Mucosa of rectum (tissue), 2 donors: ENCODE measurements at regions not wholly inside any gene's neighbourhood (a gene's known extent, or its start where the extent isn't known, plus 50 kb on each side); places are given as distances from the start of the nearest gene placed in this dataset.
A peak's percentile ranks its signal among the peaks of the same experiment; 100 is the strongest.

Experiments
- H3K27ac ChIP-seq, 2 donors: one replicate each; pipeline ENCODE4 v1.7.0; 2013; ENCODE audit warnings: inconsistent platforms in 2 of 2, low read depth in 2 of 2, low read length in 2 of 2
- H3K27me3 ChIP-seq, 2 donors: one replicate each; pipeline ENCODE4 v1.7.0; 2013; ENCODE audit warnings: low read length in 2 of 2; ENCODE audit not compliant: control insufficient read depth in 2 of 2, insufficient read depth in 2 of 2
- H3K36me3 ChIP-seq, 2 donors: one replicate each; pipeline ENCODE4 v1.7.0; 2013; ENCODE audit warnings: low read length in 2 of 2; ENCODE audit not compliant: control insufficient read depth in 2 of 2, insufficient read depth in 2 of 2
- H3K4me1 ChIP-seq, 2 donors: one replicate each; pipeline ENCODE4 v1.7.0; 2013; ENCODE audit warnings: low read length in 2 of 2, mild to moderate bottlenecking in 1 of 2; ENCODE audit not compliant: control insufficient read depth in 2 of 2, insufficient read depth in 2 of 2
- H3K4me3 ChIP-seq, 2 donors: one replicate each; pipeline ENCODE4 v1.7.0; 2013; ENCODE audit warnings: low read length in 2 of 2
- H3K9ac ChIP-seq, 2 donors: one replicate each; pipeline ENCODE4 v1.7.0; 2013; ENCODE audit warnings: low read length in 2 of 2, low read depth in 1 of 2, mild to moderate bottlenecking in 1 of 2
- H3K9me3 ChIP-seq, 2 donors: one replicate each; pipeline ENCODE4 v1.7.0; 2013; ENCODE audit warnings: low read length in 2 of 2; ENCODE audit not compliant: control insufficient read depth in 2 of 2
- donor health status: healthy.
- donor health status: Normal muscosa, but diverticular disease.

DNA sequence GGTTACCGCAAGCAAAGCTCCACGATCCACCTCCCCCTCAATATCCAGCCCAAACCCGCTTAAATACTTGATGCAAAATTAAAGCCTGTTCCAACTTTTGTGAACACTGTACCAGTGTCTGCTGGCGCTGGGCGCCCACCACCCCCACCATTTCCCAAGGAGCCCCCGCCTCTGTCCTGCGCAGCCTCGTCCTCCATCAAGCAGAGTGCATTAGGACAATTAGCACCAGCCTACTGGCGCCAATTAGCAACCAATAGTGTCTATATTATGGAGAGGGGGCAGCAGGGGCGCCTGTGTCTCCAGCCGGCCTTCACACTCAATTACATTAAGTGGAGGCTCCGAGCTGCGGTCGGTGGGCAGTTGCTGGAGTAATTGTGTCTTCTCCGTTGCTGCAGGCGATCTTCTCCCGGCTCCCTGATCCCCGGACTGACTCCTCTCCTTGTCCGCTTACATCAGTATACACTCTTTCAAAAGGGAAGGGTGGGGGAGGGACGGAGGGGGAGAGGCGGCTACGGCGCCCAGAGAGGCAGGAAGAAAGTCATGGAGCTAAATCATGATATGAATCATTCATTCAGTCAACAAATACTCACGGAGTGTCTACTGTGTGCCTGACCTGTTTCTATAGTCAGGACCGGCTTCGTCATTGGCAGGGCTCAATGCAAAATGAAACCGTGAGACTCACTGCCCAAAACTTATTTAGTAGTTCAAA, 707.3 kb downstream of the MED13L start:
- Histone ChIP-seq H3K36me3 (no peaks in the 10 kb centered on the region), H3K27ac (no peak overlapping the region), H3K4me1 (no peaks in the 10 kb centered on the region), H3K27me3 (no peaks in the 10 kb centered on the region), H3K9ac (no peak overlapping the region), H3K9me3 (no peaks in the 10 kb centered on the region), H3K4me3 (peak overlapping the region in 1 of 2 donors; percentile 9)

DNA sequence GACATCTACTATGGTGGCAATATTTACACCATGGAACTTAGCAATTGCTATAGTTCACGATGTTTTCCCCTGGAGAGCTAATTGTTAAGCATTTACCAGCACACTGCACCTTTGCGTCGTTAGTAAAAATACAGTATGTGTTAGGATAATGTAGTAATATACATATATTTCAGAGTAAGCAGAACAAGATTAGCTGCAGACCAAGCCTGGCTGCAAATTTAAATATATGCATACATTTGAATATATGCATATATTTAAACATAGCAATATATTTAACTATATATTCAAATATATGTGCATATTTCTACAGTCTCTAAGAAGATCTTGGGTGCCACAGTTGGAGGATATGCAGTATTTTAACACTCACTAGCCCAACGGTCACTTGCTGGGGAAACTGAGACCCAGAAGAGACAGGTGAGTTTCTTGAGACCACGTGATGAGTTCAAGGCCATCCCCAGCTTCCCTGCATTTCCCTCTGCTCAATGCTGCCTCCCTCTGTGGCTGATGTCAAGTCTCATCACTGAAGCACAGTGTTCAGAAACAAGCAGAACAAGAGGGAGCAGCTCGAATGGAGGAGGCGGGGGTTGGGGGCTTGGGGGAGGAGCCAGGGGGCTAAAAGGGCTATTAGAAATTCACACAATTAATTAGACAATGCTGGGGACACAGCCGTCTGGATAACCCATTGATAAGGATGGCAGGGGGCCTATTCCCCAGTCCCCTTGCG, 708.0 kb downstream of the MED13L start:
- H3K4me1 ChIP-seq: no peaks in the 10 kb centered on the region
- H3K4me3 ChIP-seq: no peak overlapping the region
- no peak overlapping the region for H3K27ac ChIP-seq
- no peaks in the 10 kb centered on the region for H3K9me3 ChIP-seq
- no peak overlapping the region for H3K9ac ChIP-seq
- H3K27me3 ChIP-seq: no peaks in the 10 kb centered on the region
- H3K36me3 ChIP-seq: no peaks in the 10 kb centered on the region

DNA sequence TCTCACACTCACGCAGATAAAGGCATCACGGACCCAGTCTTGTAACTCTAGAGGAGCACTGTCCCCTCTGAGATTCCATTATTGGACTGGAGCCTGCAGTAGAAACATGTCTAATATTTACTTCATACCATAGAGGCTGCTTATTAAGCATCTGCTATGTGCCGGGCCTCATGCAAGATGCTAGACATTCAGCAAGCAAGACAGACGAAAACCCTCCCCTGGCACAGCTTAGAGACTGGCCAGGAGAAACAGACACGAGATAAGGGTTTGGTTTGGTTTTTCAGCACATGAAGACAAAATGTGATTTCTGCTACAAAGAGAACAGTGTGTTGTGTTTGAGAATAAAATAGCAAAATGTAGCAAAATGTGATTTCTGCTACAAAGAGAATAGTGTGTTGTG, 719.2 kb downstream of the MED13L start:
- H3K36me3 ChIP-seq: no peaks in the 10 kb centered on the region
- no peak overlapping the region for H3K9ac ChIP-seq
- no peaks in the 10 kb centered on the region for H3K4me1 ChIP-seq
- no peak overlapping the region for H3K27ac ChIP-seq
- H3K27me3 ChIP-seq: no peaks in the 10 kb centered on the region
- no peak overlapping the region for H3K4me3 ChIP-seq
- H3K9me3 ChIP-seq: no peaks in the 10 kb centered on the region

DNA sequence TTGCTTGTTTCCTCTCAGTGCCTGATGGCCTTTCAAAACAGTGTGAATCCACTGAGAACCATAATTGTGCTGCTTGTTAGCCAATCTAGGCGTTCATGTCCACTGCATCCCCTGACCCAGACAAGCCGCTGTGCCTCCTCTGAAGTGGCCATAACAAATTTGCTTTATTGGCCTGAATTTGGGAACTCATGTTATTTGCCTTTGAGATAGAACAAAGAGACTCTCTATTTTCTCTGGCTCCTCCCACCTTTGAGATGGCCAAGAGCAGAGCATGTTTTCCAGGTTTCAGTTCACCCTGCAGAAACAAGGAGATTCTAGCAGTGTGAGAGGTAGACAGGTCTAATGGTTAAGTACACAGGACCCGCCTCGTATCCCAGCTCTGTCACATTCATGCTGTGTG, 723.9 kb downstream of the MED13L start:
- no peak overlapping the region for H3K4me3 ChIP-seq
- H3K9me3 ChIP-seq: no peaks in the 10 kb centered on the region
- H3K9ac ChIP-seq: no peak overlapping the region
- no peaks in the 10 kb centered on the region for H3K4me1 ChIP-seq
- H3K27me3 ChIP-seq: no peaks in the 10 kb centered on the region
- no peaks in the 10 kb centered on the region for H3K36me3 ChIP-seq
- no peak overlapping the region for H3K27ac ChIP-seq

DNA sequence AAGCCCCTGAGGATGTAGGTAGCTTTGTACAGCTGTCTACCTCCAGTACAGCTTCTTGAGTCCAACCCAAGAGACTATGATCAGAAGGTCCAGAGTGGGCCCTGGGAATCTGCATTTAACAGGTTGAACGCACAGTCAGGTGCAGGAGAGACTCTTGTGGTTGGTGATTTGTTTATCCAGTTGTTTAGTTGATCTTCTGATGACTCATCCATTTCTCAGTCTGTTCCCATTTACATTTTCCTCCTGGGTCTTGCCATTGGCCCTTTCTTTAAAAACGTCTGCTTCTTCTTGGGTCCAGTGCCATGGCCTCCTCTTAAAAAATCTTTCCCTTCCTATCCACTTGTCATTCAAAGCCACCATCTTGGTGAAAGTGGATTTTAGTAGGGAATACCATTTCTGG, 734.2 kb downstream of the MED13L start:
- Histone ChIP-seq H3K27me3 (no peaks in the 10 kb centered on the region), H3K36me3 (no peaks in the 10 kb centered on the region), H3K27ac (no peak overlapping the region), H3K9me3 (no peaks in the 10 kb centered on the region), H3K4me1 (no peaks in the 10 kb centered on the region), H3K9ac (no peak overlapping the region), H3K4me3 (no peak overlapping the region)

DNA sequence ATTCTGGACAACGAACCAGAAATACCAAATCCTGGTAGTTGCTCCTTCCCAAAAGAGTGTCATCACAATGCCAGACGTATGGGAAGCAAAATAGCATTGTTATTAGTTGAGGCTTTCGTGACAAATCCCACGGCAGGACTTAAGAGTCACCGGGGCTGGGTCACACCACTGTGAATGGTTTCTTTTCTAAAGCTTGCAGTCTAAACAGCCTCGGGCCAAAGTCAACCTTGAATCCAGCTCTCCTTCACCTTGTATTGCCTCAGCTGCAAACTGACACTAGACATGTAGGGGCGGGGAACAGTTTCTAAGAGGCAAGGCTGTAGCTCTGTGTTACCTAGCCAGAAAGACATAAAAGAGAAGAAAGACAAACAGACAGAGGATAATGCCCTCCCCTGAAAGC, 734.8 kb downstream of the MED13L start:
- Histone ChIP-seq H3K27me3 (no peaks in the 10 kb centered on the region), H3K36me3 (no peaks in the 10 kb centered on the region), H3K4me3 (no peak overlapping the region), H3K4me1 (no peaks in the 10 kb centered on the region), H3K9ac (no peak overlapping the region), H3K27ac (no peak overlapping the region), H3K9me3 (no peaks in the 10 kb centered on the region)

DNA sequence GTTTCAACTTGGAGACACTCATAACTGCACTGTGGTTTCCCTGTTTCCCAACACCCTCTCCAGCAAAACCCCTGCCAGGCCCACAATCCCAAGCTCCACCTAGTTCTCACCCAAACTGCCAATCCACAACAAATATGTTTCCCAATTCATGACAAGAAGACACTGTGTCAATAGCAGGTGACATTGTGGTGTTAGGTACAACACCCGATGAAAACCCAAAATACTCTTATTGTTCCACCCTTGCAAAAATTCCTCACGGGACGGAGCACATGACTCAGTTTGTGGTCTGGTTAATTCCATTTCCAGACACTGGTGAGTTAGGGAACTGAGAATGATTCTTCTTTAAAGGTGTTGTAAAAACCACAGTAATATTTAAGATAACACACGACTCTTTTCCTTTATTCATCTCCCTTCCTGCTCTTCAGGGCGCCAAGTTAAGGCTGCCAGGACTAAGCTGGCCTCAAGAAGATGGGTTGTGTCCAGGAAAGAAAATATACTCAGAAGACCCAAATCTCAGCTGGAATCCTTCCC, 735.5 kb downstream of the MED13L start:
- no peak overlapping the region for H3K4me3 ChIP-seq
- no peak overlapping the region for H3K9ac ChIP-seq
- no peaks in the 10 kb centered on the region for H3K9me3 ChIP-seq
- H3K27me3 ChIP-seq: no peaks in the 10 kb centered on the region
- no peaks in the 10 kb centered on the region for H3K4me1 ChIP-seq
- H3K27ac ChIP-seq: no peak overlapping the region
- no peaks in the 10 kb centered on the region for H3K36me3 ChIP-seq

DNA sequence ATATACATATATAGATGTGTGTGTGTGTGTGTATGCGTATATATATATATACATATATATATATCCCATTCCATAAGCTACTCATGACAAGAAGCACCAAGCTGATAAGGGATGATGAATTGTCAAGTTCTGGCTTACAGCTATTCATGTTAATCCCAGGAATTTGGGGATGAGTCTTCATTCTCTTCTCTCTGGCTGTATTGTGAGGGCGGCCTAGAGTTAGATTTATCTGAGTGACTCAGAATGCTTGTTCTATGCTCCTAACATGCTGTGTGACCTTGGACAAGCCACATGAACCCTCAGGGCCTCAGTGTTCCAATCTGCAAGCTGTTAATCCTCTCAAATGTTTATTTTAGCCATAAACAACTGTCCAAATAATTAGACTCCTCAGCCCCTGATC, 749.0 kb downstream of the MED13L start:
- no peak overlapping the region for H3K27ac ChIP-seq
- H3K36me3 ChIP-seq: no peaks in the 10 kb centered on the region
- no peak overlapping the region for H3K9ac ChIP-seq
- H3K4me1 ChIP-seq: no peaks in the 10 kb centered on the region
- H3K9me3 ChIP-seq: no peaks in the 10 kb centered on the region
- H3K27me3 ChIP-seq: no peaks in the 10 kb centered on the region
- H3K4me3 ChIP-seq: no peak overlapping the region

DNA sequence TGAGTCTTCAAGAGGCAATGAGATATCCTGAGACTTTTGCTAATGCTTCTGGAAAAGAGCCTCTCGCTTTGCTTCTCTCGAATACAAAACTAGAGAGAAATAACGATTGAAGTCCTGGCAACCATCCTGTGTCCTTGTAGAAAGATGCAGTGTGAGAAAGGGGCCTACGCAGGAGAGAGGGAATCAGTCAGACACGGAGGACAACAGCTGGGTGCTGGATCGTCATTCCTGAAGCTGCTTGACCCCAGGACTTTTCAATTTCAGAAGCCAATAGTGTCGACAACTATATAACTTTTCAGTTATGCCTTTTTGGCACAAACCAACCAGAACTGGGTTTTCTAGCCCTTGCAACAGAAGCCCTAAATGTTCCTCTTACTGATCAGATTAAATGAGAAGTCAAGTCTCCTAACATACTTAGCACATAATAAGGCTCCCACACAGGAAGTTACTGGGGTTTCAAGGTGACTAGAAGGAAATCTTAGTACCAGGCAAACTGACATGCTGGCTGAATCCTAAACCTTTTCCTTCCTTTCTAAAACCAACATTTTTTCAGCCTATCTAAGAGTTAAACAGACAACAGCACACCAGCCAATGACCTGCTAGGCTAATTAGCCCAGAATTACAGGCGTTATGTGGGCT, 755.6 kb downstream of the MED13L start:
- no peaks in the 10 kb centered on the region for H3K4me1 ChIP-seq
- no peak overlapping the region for H3K27ac ChIP-seq
- no peak overlapping the region for H3K9ac ChIP-seq

DNA sequence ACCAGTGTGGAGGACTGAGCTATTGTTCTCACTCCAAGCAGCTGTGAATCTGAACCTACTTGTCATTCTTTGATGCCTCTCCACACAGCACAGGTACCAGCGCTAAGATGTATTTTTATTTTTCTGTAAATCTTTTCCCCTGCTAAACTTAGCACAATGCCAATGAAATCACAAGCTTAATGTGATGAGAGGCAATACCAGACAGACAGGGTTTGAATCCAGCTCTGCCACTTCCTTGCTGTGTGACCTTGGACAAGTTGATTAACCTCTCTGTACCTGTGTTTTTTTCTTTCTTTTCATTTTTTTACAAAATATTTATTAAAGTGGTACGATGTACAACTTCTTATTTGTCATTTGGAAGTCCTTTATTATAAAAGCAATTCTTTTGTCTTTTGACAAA, 757.6 kb downstream of the MED13L start:
- Histone ChIP-seq H3K27ac (no peak overlapping the region), H3K4me1 (no peaks in the 10 kb centered on the region), H3K4me3 (no peak overlapping the region), H3K9me3 (no peaks in the 10 kb centered on the region), H3K9ac (no peak overlapping the region), H3K27me3 (peaks cover 0 to 2% of the 10 kb centered on the region in 2 donors), H3K36me3 (no peaks in the 10 kb centered on the region)

More for the DNA sequence above, 755.6 kb downstream of the MED13L start:
- Histone ChIP-seq H3K4me3 (no peak overlapping the region), H3K36me3 (no peaks in the 10 kb centered on the region), H3K9me3 (no peaks in the 10 kb centered on the region), H3K27me3 (no peaks in the 10 kb centered on the region)
